HG03039 (cell line): ENCODE measurements at regions not wholly inside any gene's neighbourhood (a gene's known extent, or its start where the extent isn't known, plus 50 kb on each side); places are given as distances from the start of the nearest gene placed in this dataset.
"Not testable (repeated sequence)": the region's sequence is repeated elsewhere in the genome, so short reads cannot be mapped to it uniquely, and the experiment has no call there.

ENCODE experiments used
- ATAC-seq: cut with Tn5 transposase; IDR thresholded peaks from one replicate; pipeline ENCODE4 v1.9.1; 2021; ENCODE audit warnings: mild to moderate bottlenecking, moderate library complexity; ENCODE audit not compliant: unreplicated experiment

- no peak for ATAC-seq
Observed at GRCh38 chr5:42235241-42235640, 188.0 kb upstream of the GHR start.

GRCh38 chr5:42235837-42236236, 187.4 kb upstream of the GHR start:
- ATAC-seq: no peak

- ATAC-seq: no peak
Observed at GRCh38 chr5:42241636-42242035, 181.6 kb upstream of the GHR start.

GRCh38 chr5:42242210-42242609, 181.0 kb upstream of the GHR start:
- no peak for ATAC-seq

- ATAC-seq: no peak
Observed at GRCh38 chr5:42242881-42243485, 180.3 kb upstream of the GHR start.

- no peak for ATAC-seq
Observed at GRCh38 chr5:42252306-42252705, 170.9 kb upstream of the GHR start.

- not testable (repeated sequence) for ATAC-seq
Observed at GRCh38 chr5:42259914-42260313, 163.3 kb upstream of the GHR start.

- ATAC-seq: no peak
Observed at GRCh38 chr5:42267091-42267490, 156.1 kb upstream of the GHR start.

GRCh38 chr5:42268170-42268569, 155.1 kb upstream of the GHR start:
- not testable (repeated sequence) for ATAC-seq

- no peak for ATAC-seq
Observed at GRCh38 chr5:42268630-42269029, 154.6 kb upstream of the GHR start.

- ATAC-seq: no peak
Observed at GRCh38 chr5:42270771-42271170, 152.5 kb upstream of the GHR start.

GRCh38 chr5:42274913-42275312, 148.3 kb upstream of the GHR start:
- no peak for ATAC-seq

- ATAC-seq: no peak
Observed at GRCh38 chr5:42277293-42277692, 145.9 kb upstream of the GHR start.

- ATAC-seq: no peak
Observed at GRCh38 chr5:42284584-42284983, 138.7 kb upstream of the GHR start.

GRCh38 chr5:42285230-42285629, 138.0 kb upstream of the GHR start:
- ATAC-seq: no peak

GRCh38 chr5:42300496-42300895, 122.7 kb upstream of the GHR start:
- ATAC-seq: no peak

GRCh38 chr5:42301349-42301748, 121.9 kb upstream of the GHR start:
- ATAC-seq: no peak

GRCh38 chr5:42302186-42302585, 121.1 kb upstream of the GHR start:
- ATAC-seq: no peak

GRCh38 chr5:42306287-42306686, 117.0 kb upstream of the GHR start:
- no peak for ATAC-seq

- no peak for ATAC-seq
Observed at GRCh38 chr5:42309865-42310264, 113.4 kb upstream of the GHR start.

GRCh38 chr5:42315214-42315613, 108.0 kb upstream of the GHR start:
- no peak for ATAC-seq

- ATAC-seq: no peak
Observed at GRCh38 chr5:42317575-42317974, 105.7 kb upstream of the GHR start.

- not testable (repeated sequence) for ATAC-seq
Observed at GRCh38 chr5:42319546-42319945, 103.7 kb upstream of the GHR start.
